DND-41 (cell line): ENCODE measurements at regions not wholly inside any gene's neighbourhood (a gene's known extent, or its start where the extent isn't known, plus 50 kb on each side); places are given as distances from the start of the nearest gene placed in this dataset.

Source experiments
- ATAC-seq: fragments of 200-7000 bp; cut with Tn5 transposase; 3 replicates; pipeline ENCODE4 v1.9.1; 2021; ENCODE audit warnings: low read depth; ENCODE audit not compliant: insufficient read depth
- DNase-seq: peaks from one replicate; pipeline ENCODE4 v3.0.0-alpha.2; 2020
- H2AFZ ChIP-seq: 2 replicates; pipeline ENCODE4 v1.6.0; 2012; ENCODE audit warnings: low read depth, low read length
- H3K27ac ChIP-seq: 2 replicates; pipeline ENCODE4 v1.5.1; 2012; ENCODE audit warnings: low read length, inconsistent platforms
- H3K27me3 ChIP-seq: fragments of 200-600 bp; sonication (generic); 2 replicates; pipeline ENCODE4 v1.6.0; 2012; ENCODE audit warnings: low read length, mild to moderate bottlenecking, inconsistent platforms; ENCODE audit not compliant: insufficient read depth, poor library complexity
- H3K36me3 ChIP-seq: 2 replicates; pipeline ENCODE4 v1.5.1; 2012; ENCODE audit warnings: low read length, inconsistent platforms; ENCODE audit not compliant: insufficient read depth
- H3K4me1 ChIP-seq: 2 replicates; pipeline ENCODE4 v1.5.1; 2012; ENCODE audit warnings: mild to moderate bottlenecking, low read length; ENCODE audit not compliant: insufficient read depth
- H3K4me2 ChIP-seq: 2 replicates; pipeline ENCODE4 v1.6.0; 2012; ENCODE audit warnings: mild to moderate bottlenecking, moderate library complexity, low read length, inconsistent platforms; ENCODE audit not compliant: insufficient read depth
- H3K4me3 ChIP-seq, 2 experiments: fragments of 200-600 bp in 1 of 2; shearing (Covaris generic) in 1 of 2; 2 replicates each; pipeline ENCODE4 v1.5.1; 2012 to 2016; ENCODE audit warnings: inconsistent platforms in 2 of 2, low read length in 2 of 2, mild to moderate bottlenecking in 2 of 2, low read depth in 1 of 2, moderate library complexity in 1 of 2
- H3K79me2 ChIP-seq: 2 replicates; pipeline ENCODE4 v1.6.0; 2012; ENCODE audit warnings: low read length, inconsistent platforms; ENCODE audit not compliant: insufficient read depth
- H3K9ac ChIP-seq: 2 replicates; pipeline ENCODE4 v1.6.0; 2012; ENCODE audit warnings: low read depth, mild to moderate bottlenecking, inconsistent platforms, low read length, moderate library complexity
- H3K9me3 ChIP-seq: 2 replicates; pipeline ENCODE4 v1.5.1; 2012; ENCODE audit warnings: low read length, moderate library complexity, mild to moderate bottlenecking, inconsistent platforms; ENCODE audit not compliant: insufficient read depth, severe bottlenecking
- H4K20me1 ChIP-seq: 2 replicates; pipeline ENCODE4 v1.6.0; 2012; ENCODE audit warnings: low read length; ENCODE audit not compliant: insufficient read depth
- CTCF ChIP-seq: IDR thresholded peaks from 2 replicates; pipeline ENCODE4 v1.5.1; 2012; ENCODE audit warnings: borderline replicate concordance, low read length, moderate library complexity, mild to moderate bottlenecking; ENCODE audit not compliant: poor library complexity, severe bottlenecking; ENCODE audit errors: extremely low read depth
- EZH2 ChIP-seq: IDR thresholded peaks from 3 replicates; pipeline ENCODE4 v1.6.1; 2012; ENCODE audit warnings: borderline replicate concordance, low read depth, mild to moderate bottlenecking, moderate library complexity, low read length, inconsistent platforms; ENCODE audit not compliant: severe bottlenecking

- Histone ChIP-seq H2AFZ (no peak overlapping the region), H3K27me3 (no peaks in the 10 kb centered on the region), H3K36me3 (no peaks in the 10 kb centered on the region), H3K9me3 (no peaks in the 10 kb centered on the region), H3K4me1 (0 out of 2 replicates have a peak, but pooled peaks cover 6% of the 10 kb centered on the region), H4K20me1 (no peaks in the 10 kb centered on the region), H3K9ac (no peak overlapping the region), H3K4me3 (no peak overlapping the region), H3K27ac (no peak overlapping the region), H3K4me2 (no peak overlapping the region), H3K79me2 (no peaks in the 10 kb centered on the region)
- no peak for DNase-seq
- no peak for ATAC-seq
- no peak for TF ChIP-seq EZH2
- no peak for TF ChIP-seq CTCF
Observed at GRCh38 chr3:29227307-29227706, 53.6 kb upstream of the RBMS3 start.
